HG03521 (cell line): ENCODE measurements at regions not wholly inside any gene's neighbourhood (a gene's known extent, or its start where the extent isn't known, plus 50 kb on each side); places are given as distances from the start of the nearest gene placed in this dataset.

ENCODE experiments used
- ATAC-seq: cut with Tn5 transposase; IDR thresholded peaks from one replicate; pipeline ENCODE4 v1.9.1; 2021; ENCODE audit warnings: mild to moderate bottlenecking, moderate library complexity; ENCODE audit not compliant: unreplicated experiment

DNA sequence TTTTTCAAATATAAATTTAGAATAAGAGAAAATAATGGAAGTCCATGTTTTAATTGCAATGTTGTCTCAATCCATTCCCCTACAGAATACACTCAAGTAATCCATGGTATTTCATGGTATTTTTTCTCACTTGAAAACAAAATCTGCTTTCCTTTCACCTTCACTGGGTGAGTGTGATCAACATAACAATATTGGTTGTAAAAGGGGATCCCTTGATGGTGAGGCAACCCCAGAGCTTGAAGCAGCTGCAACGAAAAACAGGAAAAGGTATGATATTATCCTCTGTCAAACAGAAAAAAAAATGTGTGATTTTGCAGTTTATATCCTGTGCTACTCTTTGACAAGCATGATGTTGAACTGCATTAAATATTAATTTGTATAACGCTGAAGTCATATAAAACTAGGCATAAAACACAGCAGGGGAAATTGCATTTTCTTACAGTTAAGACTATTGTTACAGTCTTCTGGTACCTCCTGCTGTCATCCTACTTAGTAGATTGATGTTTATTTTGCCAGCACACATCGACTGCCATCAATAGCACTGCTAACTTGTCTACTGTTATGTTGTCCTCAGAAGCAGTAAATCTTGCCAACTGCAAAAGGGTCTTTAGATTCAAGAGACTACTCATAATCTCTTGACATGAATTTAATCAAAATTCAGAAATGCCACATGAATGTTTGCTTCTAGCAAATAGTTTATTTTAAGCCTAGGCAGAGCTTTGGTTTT is 373.1 kb upstream of the MIR17HG start:
- ATAC-seq = no peak

- no peak for ATAC-seq
Measured at GRCh38 chr13:90979059-90979458, 368.4 kb upstream of the MIR17HG start.

DNA sequence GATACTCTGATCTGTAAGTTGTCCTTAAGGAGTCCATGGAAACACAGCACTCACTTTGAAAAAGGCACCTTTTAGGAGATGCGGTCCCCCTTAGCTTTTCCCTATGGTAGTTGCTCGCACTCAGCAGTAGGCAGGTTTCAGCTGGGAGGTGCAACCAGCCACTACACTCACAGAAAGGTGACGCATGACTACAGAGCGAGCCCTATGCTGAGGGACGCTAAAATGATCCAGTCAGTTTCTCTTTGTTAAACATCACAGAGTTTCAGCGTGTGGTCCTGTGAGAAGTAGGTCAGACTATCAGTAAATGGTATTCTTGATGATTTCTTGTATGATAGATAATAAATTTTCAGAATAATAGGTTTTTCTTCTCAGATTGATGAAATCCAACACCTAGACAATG is 362.7 kb upstream of the MIR17HG start:
- no peak for ATAC-seq

DNA sequence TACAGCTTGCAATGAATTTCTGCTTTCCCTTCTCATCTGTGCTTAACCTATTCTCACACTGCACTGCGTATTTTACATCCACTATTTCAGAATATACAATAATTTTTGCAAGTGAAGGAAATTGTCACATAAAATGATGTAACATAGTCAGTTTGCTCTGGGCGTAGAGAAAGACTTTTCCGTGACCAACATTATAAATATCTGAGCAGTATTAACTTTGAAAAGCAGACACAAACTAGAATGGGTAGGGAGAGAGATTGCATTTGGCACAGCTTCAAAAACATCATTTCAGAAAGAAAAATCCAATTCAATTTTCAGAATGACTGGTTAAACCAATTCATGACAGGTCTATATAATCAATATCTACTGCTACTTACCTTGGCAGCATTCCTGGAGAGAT is 352.5 kb upstream of the MIR17HG start:
- ATAC-seq = no peak

GRCh38 chr13:90995614-90996013 is 351.9 kb upstream of the MIR17HG start:
- ATAC-seq = no peak

DNA sequence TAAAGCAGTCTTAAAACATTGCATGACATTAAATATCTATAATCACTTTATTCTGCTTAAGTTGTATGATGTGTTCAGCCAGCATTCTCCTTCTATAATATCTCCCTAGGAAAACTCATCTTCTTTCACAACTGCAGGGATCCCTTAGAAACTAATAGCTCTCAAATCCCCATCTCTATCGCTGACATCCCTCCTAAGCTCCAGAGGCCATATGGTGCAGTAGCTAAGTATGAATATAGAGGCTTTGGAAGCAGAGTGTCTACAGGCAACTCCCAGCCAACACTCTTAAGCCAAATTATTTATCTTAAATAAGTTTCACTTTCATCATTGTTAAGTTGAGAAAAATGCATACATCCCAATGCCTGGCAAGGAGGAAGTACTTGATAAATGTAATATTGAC is 349.5 kb upstream of the MIR17HG start:
- ATAC-seq = no peak

DNA sequence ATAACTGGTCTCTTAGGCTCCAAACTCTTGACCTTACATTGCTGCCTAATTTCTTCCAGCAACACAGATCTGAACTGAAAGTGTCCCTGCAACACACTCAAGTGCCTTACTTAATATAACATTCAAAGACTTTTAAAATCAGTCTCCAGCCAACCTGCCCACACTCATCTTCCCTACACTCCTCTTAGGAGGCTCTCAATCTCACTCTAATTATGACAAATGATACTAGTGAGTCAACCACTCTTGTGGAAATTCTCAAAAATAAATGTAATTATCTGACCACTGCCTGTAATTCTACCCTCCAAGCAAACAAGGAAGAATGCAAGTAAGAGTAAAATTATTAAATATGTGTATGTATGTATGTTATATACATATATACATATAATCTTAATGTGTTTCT is 348.1 kb upstream of the MIR17HG start:
- no peak for ATAC-seq

DNA sequence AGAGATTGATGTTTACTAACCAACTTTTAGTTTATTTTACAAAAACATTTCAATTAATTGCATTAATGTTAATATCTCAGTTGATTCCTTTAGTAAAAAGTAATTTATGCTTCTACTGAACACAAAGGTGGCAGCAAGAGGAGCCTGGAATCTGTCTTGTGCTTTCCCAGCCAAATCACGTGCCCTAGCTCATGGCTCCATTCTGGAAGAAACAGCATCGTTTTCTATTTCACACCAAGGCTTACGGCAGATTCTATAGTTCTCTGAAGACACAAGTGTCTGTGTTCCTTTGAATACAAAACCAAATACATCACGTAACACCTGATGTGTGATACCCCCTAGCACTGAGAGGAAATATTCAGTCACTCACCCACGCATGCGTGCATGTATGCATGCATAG is 346.1 kb upstream of the MIR17HG start:
- no peak for ATAC-seq

DNA sequence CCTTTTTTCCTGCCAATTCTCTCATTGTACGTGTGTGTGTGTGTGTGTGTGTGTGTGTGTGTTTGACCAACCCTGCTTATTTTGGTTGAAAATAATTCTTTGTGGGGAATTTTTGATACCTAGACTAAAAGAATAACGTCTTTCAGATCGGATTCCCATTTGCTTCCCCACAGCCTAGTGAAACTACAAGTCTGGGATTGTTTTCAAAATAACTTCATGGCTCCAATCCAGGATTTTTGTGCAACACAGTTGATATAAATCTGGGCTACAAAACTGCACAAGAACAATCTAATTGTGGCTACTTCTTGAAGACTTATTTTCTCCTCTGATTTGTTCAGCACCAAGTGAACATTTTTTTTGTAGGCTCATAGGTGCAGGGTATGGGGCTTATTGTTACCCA is 332.8 kb upstream of the MIR17HG start:
- ATAC-seq = no peak

DNA sequence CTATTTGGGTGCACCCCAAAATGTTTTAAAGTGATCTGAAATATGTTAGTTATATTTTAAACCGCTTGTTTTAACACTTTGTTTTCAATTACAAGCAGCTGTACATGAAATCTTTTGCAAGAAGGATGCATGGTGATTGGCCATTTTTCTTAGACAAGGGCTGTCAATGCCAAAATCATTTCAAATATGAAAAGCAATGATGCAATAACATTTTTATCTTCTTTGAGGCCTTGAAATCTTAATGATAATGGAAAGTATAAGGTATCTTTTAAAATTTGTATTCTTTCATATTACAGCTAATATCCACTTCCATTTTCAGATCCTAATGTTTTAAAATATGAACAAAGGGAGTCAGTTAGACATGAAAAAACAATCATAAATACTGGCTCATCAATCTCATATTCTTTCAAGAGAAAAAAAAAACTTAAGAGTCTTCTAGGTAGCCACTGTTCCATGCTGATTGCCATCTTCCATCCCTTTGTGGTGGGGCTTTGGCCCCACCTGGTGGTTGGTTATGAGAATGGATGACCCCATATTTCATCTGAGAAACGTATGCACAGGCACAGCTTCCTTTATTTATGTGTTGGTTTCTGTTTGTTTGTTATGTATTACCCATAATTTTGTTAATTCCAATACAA is 330.3 kb upstream of the MIR17HG start:
- ATAC-seq = peak; percentile 97

GRCh38 chr13:91017669-91018053 is 329.8 kb upstream of the MIR17HG start:
- ATAC-seq = peak; percentile 16

DNA sequence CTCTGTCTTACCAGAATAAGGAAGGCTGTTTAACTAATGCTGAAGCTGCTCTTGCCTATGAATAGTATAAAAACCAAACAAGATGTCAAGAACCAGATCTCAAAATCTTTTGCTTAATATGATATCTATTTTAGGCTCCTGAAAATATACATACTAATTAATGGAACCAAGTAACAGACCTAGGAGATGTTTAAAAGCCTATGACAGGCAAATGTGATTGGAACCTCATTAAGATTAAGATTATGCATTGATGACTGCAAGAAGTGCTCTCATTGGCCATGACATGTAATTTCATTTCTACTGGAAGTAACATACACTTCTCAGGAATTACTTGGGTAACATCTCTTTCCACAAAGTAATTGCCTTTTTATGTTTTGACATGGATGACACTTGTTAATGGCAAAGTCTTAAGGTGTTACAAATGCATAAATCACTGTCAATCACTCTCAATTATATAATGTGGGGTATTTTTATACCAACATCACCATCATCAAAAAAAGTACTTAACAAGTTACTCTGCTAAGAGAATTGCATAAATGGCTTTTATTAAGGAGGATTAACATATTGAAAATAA is 326.9 kb upstream of the MIR17HG start:
- no peak for ATAC-seq

DNA sequence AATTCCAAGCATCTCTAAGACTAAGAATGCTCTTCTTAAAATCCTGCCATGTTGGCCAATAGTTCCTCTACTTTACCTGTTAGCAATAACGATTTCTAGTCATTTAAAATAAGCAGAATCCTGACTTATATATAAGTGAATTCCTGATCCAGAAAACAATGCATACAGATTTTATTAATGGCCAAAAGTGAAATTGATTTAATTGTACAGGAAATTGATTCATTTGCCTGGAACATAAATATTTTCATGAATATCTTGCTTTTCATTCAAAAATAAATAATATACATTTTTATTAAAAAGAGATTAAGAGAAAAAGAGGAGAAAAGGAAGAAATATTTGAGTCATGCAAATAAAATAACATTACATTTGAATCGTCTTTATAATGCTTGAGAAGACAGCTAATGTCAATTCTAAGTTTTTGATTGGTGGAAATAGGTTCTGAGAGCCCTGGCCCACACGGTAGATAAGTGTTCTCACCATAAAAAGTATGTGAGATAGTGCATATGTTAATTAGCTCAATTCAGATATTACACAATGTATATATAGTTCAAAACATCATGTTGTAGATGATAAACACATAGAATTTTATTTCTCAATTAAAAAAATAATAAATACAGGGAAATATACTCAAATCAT is 323.2 kb upstream of the MIR17HG start:
- ATAC-seq = no peak

DNA sequence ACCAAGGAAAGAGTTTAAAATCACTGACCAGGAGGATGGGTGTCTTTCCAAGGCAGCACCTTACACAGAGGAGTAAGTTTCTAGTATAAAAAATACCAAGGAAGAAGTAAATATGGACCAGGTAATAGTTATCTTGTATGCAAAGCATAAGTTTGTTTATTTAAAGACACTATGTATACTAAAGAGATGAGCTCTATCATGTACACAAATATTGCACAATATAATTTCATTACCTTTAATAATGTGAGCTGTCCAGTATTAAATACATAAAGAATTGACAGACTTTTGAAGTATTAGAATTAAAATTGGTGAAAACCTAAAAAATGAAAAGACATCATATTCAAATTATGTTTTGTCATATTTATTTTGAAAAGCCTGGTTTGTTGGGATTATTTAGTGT is 322.0 kb upstream of the MIR17HG start:
- ATAC-seq = no peak

DNA sequence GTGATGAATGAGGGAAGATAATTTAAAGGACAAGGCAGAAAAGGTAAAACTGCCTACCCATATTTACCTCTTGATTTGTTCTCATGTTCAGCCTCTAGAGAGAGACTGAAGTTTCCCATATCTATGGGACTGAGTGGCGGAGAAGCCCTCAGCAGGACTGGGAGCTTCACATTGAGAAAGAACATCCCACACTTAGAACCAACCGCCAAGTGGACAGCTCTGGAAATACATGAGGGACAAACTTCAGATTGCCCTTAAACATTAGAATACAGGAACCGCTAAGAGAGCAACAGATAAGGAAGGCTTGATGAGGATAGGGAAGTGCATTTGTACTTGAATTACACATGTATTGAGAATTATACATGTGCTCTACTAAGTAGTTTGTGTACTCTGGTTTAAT is 316.0 kb upstream of the MIR17HG start:
- no peak for ATAC-seq

- ATAC-seq = no peak
Measured at GRCh38 chr13:91032104-91032503, 315.4 kb upstream of the MIR17HG start.

DNA sequence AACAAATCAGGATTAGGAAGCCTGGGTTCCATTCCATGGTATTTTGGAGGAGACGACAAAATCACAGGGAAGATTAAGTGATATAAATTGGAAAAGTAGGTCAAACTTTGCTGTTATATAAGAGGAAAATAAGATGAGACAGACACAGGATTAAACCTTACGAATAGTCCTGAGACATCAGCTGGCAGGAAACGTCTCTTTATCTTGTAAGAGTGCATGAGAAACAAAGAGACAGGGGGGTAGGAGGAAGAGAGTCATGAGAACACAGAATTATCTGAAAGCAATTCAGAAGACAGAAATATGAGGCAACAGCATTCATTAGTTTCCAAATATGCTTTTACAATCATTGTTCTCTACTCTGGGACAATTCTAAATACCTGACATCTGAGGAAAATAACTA is 310.6 kb upstream of the MIR17HG start:
- no peak for ATAC-seq

DNA sequence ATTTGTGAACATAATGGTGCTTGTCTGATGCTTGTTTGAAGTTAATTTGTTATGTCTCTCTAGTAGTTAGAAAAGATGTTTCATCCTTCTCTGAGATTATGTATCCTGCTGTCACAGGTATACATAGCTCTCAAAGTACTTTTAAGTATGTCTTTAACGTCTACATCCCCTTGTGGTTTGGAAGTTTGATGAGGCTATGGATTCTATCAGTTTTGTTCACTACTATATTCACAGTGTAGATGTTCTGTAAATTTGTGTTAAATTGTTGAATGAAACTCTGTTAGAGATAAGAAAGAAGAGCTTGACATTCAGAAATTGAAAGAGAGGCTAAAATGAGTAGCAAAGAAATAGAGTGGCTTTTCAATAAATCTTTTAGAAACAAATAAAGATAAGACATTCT is 304.6 kb upstream of the MIR17HG start:
- no peak for ATAC-seq

DNA sequence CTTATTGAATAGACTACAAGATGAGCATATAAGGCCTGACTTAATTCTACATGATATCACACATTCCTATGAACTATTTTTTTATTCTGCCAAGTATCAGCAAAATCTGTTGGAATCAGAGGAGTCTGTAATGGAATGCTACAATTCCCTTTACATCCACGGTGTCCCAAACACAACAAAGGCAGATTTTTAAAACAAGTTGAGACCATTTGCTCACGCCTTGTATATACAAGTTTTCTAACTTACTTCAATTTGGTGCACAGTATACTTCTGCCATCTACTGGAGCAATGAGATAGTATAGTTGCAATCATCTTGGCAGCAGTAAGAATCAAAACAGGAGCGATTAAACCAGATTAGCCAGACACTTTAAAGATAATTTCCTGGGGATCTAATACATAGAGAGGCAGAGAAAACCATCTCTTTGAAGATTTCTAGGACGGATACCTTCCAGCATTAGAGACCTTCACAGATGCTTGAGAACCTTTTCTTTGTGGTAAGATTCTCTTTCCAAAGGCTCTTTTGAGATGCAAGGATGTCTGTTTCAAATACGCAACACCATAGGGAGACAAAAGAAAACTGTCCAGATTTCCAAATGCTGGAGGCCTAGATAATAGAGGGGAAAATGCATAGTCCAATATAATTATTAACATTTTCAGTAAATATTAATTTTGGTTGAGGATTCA is 302.0 kb upstream of the MIR17HG start:
- ATAC-seq = no peak

GRCh38 chr13:91046715-91047327 is 300.7 kb upstream of the MIR17HG start:
- no peak for ATAC-seq

- ATAC-seq = no peak
Measured at GRCh38 chr13:91050970-91051369, 296.5 kb upstream of the MIR17HG start.
